H4 (cell line): ENCODE measurements at regions not wholly inside any gene's neighbourhood (a gene's known extent, or its start where the extent isn't known, plus 50 kb on each side); places are given as distances from the start of the nearest gene placed in this dataset.

Source experiments
- DNase-seq: peaks from one replicate; pipeline ENCODE4 v3.0.0-alpha.2; 2015; ENCODE audit warnings: low spot score

GRCh38 chr13:57784633-57785032 lies 153.1 kb downstream of the PCDH17 start:
- no peak for DNase-seq

GRCh38 chr13:57787058-57787791 lies 155.7 kb downstream of the PCDH17 start:
- no peak for DNase-seq

- no peak for DNase-seq
Observed at GRCh38 chr13:57799624-57800023, 168.1 kb downstream of the PCDH17 start.

GRCh38 chr13:57813651-57814050 lies 182.1 kb downstream of the PCDH17 start:
- DNase-seq = no peak

GRCh38 chr13:57815600-57815999 lies 184.1 kb downstream of the PCDH17 start:
- DNase-seq = no peak

GRCh38 chr13:57820924-57821323 lies 189.4 kb downstream of the PCDH17 start:
- DNase-seq = no peak

GRCh38 chr13:57823704-57824103 lies 192.2 kb downstream of the PCDH17 start:
- no peak for DNase-seq

- no peak for DNase-seq
Observed at GRCh38 chr13:57824121-57824520, 192.6 kb downstream of the PCDH17 start.

GRCh38 chr13:57825066-57825465 lies 193.5 kb downstream of the PCDH17 start:
- no peak for DNase-seq

- DNase-seq = no peak
Observed at GRCh38 chr13:57829496-57829895, 198.0 kb downstream of the PCDH17 start.

GRCh38 chr13:57832187-57832586 lies 200.6 kb downstream of the PCDH17 start:
- DNase-seq = no peak

- DNase-seq = no peak
Observed at GRCh38 chr13:57837801-57838200, 206.3 kb downstream of the PCDH17 start.

GRCh38 chr13:57843521-57843920 lies 212.0 kb downstream of the PCDH17 start:
- DNase-seq = no peak

- no peak for DNase-seq
Observed at GRCh38 chr13:57846600-57847173, 215.1 kb downstream of the PCDH17 start.

- DNase-seq = no peak
Observed at GRCh38 chr13:57857945-57858344, 226.4 kb downstream of the PCDH17 start.

- no peak for DNase-seq
Observed at GRCh38 chr13:57858376-57858775, 226.8 kb downstream of the PCDH17 start.

- no peak for DNase-seq
Observed at GRCh38 chr13:57862879-57863278, 231.3 kb downstream of the PCDH17 start.

GRCh38 chr13:57865600-57866294 lies 234.2 kb downstream of the PCDH17 start:
- no peak for DNase-seq

GRCh38 chr13:57874530-57874929 lies 243.0 kb downstream of the PCDH17 start:
- no peak for DNase-seq

- DNase-seq = no peak
Observed at GRCh38 chr13:57877601-57878000, 246.1 kb downstream of the PCDH17 start.

- DNase-seq = no peak
Observed at GRCh38 chr13:57878291-57878690, 246.7 kb downstream of the PCDH17 start.

GRCh38 chr13:57897225-57897624 lies 265.7 kb downstream of the PCDH17 start:
- DNase-seq = no peak

GRCh38 chr13:57899096-57899495 lies 267.6 kb downstream of the PCDH17 start:
- DNase-seq = no peak
